Lung microvascular endothelial cell (primary cell): ENCODE measurements at regions not wholly inside any gene's neighbourhood (a gene's known extent, or its start where the extent isn't known, plus 50 kb on each side); places are given as distances from the start of the nearest gene placed in this dataset.
A peak's percentile ranks its signal among the peaks of the same experiment; 100 is the strongest.
"Not testable (repeated sequence)": the region's sequence is repeated elsewhere in the genome, so short reads cannot be mapped to it uniquely, and the experiment has no call there.

Experiments
- DNase-seq, 2 donors: peaks; one replicate each; pipeline versions ENCODE4 v3.0.0 to v3.0.0-alpha.2; 2010; ENCODE audit warnings: low read depth in 2 of 2

DNA sequence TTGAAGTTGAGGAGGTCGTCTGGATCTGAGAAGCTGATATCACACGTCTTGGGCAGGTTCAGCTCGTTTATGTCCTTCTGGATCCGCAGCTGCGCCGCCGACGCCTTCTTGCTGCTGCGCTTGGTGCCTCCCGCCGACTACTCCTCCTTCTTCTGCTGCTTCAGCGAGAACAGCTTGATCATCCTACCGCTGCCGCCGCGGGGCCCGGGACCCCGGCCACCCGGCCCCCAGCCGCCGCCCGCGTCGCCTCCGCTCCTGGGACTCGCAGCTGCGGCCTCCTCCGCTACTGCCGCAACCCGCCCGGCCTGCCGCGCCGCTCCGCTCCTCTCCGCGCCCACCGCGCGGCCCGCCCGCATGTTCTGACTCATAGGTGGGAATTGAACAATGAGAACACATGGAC, 1710.6 kb downstream of the TP53TG3F start:
- not testable (repeated sequence) for DNase-seq

DNA sequence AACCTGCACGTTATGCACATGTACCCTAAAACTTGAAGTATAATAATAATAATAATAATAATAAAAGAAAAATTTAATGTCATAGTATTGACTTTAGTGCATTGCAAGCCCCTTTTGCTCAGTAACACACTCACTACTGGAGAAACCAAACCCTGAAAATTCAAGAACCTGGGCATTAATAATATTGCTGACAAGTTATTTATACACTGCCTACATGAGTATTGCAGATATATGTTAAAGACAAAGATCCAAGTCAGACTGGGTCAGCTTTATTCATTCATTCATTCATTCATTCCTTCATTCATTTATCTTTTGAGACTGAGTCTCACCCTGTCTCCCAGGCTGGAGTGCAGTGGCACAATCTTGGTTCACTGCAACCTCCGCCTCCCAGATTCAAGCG, 1711.2 kb downstream of the TP53TG3F start:
- no peak for DNase-seq

DNA sequence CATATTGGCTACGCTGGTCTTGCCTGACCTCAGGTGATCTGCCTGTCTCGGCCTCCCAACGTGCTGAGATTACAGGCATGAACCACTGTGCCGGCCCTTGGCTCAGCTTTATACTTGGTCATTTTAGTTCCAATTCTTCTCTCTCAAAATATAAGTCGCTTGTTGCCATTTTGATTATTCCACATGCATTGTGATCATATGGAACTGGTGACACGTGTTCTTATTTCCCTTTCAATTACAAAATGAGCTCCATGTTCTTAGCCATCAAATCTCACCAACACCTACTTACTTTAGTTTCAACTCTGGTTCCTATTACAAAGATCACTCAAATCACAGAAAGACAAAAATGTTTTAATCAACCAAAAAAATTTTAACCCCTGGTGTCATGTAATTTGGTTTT, 1711.7 kb downstream of the TP53TG3F start:
- DNase-seq = no peak

DNA sequence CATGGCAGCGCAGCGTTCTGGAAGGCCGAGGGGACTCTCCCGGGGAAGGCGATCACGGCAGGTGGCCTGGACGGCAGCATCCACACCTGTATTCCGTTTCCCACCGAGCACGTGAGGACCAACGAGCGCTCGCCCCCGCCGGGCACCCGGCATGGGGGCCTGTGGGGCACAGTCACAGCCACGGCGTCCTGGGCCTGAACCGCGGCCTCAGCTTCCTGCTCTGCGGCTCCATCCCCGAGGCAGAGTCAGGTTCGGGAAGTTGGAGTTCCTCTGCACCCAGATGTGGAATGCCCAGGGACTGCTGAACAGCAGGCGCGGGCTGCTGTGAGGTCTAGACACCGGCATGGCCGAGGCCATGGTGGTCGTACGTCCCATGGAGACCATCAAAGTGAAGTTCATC, 1713.9 kb downstream of the TP53TG3F start:
- no peak for DNase-seq

DNA sequence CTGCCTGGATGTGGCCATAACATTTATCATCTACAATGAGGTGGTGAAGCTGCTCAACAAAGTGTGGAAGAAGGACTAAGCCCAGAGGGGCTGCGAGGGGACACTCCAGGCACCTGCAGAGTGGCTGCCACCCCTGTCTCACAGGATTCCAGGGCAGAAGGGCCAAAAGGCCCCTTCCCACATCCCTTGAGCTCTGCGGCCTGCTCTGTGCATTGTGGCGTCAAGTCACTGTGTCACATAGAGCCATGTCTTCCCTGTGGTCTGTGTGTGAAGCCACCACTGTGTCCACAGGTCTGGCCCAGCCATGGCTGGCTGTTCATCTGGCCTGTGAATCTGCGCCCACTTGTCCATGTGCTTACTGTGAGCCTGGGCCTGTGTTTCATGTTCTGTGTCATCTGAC, 1714.6 kb downstream of the TP53TG3F start:
- no peak for DNase-seq

DNA sequence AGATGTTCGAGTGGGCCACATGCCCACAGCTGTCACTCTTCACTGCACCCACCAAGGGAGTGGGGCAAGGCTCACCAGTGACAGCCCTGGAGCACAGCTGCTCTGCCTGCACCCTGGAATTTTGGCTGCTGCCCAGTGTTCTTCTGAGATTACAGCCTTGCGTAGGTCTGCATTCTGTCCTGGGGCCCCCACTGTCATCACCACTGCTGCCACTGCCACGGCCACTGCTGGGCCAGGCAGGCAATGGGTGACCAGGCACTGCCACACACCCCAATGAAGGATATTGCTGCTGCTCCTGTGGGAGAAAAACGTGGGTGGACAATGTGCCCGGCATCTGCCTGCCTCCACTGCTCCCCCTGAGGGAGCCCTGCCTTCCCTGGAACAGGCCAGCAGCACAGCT, 1717.0 kb downstream of the TP53TG3F start:
- DNase-seq = no peak

DNA sequence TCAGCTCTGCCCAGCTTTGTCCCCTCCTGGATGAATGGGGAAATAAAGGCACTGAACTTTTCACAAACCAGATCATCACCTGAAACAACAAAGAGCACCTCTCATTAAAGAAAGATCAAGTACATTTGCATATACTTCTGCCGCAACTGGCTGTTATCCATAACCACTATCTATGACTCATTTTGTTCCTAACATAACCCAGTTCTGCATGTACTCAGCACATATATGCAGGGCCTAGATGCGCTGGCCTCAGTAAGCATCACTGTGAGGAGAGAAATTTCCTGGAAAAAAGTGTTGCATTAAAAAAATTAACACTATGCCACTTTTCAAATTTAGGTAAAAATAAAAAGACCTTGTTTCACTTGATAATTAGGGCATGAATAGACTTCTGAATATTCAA, 1718.4 kb downstream of the TP53TG3F start:
- DNase-seq = no peak

DNA sequence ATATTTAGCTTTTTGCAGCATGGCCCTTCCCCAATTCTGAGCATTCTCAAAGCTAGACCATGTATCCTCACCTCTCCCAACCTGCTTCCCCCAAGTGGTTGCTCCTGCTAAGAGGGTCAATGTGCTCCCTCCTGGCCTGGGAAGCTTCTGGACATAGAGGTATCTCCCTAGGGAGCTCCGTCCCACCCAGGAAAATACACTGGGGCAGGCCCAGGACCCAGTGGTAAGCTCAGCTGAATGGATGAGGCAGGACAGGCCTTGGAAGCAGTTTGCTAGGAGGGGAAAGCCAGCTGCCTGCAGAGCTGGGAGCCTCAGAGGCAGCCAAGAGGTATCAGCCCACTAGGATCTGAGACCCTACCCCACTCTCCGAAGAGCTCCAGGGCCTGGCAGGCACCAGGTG, 1721.6 kb downstream of the TP53TG3F start:
- DNase-seq = no peak

DNA sequence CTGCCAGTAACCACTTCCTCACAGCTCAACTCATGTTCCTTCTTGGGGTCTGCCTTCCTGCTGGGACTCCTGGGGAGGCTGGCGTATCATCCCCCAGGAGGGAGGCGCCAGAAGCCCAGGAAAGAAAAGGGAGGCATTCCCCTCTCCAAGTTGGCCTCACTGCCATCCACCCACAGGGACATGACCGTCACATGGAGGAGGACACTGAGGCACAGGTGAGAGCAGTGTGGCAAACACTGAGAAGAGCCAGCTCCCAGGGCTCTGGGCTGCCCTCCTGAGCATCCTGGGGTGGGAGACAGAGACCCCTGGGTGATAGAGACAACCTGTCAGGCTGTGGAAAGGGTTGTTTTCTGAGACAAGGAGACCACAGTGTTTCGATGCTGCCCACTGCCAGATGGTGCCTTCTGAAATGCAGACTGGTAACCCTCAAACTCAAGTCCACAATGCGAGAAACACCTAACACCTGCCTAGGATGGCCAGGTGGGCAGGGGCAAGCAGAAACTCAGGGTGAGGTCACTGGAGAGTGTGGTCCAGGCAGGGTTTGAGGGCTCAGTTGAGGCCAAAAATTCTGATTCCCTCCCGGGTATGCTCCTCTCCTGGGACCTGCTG, 1722.1 kb downstream of the TP53TG3F start:
- DNase-seq = no peak

DNA sequence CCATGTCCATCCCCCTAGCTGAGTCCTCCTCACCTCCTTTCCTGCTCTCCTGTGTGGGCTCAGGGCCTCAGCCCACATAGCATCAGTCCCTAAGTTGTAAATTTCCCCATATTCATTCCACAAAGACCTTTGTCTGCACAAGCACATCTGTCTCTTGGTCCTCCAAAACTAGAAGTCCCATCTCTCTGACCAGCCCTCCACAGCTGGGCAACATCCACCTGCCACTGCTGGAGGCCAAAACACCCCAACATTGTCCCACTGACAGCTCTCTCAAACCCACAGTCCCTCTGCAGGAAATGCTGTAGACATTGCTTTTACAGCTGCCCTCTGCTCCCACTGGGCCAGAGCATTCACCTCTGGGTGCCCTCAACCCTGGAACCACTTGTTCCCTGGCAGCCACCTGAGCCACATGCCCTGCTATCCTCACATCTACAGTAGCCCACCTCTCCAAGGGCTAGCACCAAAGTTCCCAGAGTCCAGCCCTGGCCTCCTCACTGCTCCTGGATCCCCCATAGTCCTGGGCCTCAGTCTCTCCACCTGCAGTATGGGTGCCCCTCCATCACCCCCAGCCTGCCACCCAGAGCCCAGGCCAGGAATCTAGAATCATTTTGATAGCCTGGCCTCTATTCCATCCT, 1722.7 kb downstream of the TP53TG3F start:
- no peak for DNase-seq

DNA sequence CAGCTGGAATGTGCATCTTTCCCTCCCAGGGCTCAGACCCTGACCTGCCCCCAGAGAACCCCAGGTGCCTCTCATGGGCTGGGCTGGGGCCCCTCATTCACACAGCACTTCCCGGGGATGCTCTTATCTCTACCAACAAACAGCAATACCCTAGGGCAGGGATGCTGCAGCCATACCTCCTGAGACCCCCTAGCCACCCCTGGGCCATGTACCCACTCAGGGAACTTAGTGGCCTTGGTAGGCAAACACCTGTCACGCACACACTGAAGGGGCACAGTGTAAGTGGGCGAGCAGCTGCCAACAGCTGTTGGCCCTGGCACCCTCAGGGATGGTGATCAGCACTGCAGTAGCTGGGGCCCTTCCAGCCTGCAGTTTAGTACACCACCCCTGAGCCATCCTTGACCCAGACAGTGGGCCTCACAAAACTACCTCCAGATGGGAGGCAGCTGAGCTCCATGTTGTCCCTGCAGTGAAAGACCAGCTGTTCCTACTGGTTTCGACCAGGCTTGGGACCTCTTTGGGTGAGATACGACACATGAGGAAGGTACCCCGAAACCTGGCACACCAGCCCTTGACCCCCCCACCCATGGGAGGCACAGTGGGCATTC, 1723.6 kb downstream of the TP53TG3F start:
- no peak for DNase-seq

DNA sequence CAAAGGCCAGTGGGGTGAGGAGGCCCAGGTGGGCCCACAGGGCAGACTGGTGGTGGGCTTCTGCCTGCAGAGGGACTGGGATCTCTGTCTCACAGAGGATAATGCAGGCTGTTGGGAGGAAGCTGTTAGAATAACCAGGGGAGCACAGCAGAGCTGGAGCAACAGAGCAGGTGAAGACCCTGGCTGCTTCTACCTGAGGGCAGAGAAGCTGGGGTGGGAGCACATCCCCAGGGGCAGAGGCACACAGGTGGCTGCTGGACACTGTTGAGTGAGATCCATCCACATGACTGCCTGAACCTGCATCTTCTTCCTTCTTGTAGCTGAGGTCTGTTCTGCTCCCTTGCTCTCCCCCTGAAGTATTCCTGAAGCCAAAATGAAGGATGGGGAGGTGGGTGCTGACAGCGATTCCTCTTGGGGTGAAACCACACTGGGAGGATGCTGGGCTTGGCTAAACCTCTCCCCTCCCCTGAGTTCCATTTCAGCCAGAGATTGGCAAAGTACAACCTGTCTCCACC, 1725.0 kb downstream of the TP53TG3F start:
- no peak for DNase-seq

DNA sequence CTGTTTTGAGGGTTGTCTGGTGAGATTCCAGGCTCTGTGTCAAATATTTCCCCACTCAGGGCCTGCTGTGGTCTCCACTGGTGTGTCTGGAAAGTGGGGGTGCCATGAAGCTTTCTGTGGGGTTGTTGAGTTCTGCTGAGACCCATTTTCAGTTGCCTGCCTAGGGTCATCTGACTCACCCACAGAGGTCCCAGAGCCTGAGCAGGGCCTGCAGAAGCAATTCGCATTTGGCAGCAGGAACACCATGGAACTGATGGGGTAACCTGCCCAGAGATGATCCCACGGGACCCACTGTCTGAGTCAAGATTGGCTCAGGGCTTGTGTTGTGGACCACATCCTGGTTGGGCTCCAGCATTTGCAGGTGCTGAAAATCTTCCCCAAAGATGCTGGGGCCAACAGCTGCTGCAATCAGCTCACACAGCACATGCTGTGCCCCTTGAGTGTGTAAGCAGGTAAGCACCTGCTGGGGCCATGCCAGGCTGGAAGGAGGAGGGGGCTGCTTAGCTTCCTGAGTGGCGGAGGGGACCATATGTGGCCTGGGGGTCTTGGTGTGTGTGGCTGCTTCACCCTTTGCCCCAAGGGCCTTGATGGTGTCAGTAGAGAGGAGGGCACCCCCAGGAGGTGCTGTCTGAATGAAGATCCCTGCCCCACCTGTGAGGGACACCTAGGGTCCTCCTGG, 1726.1 kb downstream of the TP53TG3F start:
- DNase-seq = no peak

DNA sequence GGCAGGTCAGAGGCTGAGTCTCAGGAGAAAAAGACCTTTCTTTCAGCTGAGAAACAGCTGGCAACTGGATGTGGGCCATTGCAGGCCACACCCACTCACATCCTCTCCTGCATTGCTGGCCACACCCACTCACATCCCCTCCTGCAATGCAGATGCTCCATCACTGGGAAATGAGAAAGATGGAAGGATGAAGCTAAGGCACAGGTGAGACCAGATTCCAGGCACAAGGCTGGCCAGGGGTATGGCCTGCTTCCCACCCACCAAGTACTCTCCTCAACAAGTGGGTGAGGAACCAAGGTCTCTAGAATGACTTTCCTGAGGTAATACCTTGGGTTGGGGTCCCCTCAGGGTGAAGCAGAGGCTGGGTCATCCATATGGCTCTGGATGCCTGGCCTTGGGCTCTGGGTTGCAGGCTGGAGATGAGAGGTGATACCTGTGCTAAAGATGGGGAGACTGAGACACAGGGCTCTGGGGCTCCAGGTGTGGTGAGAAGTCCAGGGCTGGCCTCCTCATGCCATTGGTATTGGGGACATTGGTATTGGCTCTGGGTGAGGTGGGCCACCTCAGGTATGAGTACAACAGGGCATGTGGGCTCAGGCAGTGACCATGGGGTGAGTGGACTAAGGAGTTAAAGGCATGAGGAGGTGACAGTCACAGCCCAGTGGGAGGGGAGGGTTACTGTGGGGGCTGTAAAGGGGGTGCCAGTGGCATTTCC, 1726.8 kb downstream of the TP53TG3F start:
- no peak for DNase-seq

DNA sequence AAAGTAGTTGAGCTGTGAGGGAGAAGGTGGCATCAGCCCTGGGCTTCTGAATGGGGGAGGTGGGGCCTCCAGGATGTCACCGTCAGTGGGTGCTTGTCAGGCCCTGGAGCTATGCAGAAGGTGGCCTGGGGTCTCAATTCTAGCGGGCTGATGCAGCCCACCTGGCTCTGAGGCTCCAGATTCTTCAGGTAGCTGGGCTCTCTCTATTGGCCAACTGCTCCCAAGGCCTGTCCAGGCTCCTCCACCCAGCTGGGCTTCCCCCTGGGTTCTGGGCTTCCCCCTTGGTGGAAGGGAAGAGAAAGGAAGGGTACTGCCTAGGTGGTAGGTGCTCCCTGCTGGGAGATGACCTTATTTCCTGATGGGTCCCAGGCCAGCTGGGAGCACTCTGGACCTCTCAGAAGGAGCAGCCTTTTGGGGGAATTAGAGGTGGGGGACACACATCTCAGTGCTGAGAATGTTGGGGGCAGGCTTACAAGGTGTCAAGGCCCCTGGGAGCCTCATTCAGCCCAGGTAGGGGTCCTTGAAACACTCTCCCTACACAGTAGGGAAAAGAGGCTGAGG, 1728.3 kb downstream of the TP53TG3F start:
- DNase-seq = no peak

DNA sequence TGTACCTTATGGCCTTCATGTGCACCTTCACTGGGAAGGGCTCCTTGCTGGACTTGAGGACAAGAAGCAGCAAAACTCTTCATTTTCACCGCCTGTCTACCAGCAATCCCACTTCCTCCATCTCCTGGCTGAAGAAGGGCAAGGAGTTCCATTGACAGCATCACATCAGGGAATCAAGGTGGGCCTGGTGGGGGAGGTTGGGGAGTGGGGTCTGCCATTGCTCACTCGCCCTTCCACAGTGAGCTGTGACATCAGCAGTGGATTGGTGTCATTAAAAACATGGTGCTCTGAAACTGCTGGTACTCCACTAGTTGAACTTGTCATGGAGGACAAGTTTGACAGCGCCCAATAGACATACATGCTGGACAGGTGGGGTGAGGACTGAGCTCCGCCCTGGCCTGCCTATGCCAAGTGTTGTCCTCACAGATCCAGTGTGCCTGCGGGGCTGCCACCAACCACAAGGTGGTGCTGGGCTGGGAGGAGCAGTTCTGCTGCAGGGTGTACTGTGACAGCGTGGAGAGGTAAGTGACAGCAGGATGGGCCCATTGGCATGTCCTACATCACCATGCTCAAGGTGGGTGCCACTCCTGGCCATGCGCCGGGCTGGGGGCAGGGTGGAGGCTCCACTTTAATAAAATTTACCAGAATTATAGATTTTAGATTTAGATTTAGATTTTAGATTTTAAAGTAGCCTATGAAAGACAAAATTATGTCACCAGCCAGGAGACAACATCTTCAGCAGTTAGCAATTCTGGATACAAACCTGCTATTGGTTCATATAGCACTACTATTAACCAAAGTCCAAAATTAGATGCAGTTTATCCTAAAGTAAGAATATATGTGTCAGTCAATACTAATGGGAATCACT, 1729.1 kb downstream of the TP53TG3F start:
- peak in 1 of 2 donors; percentile 8 for DNase-seq

DNA sequence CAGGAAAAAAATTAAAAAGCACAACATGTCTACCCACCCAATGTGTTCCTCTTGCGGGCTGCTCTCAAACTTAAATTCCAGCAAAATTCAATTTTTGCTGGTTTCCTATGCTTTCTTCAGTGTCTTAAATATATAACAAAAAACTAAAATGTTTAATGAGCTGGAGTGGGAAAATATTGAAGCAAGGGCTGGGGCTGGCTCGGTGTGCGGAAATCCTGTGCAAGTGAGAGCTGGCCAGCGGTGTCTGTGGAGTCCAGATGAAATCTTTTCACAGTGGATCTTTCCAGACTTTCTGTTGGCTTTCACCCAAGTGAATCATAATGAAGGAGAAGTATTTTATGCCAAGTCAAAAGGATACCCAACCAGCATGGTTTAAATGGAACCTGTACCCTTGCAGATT, 1733.6 kb downstream of the TP53TG3F start:
- DNase-seq = no peak

DNA sequence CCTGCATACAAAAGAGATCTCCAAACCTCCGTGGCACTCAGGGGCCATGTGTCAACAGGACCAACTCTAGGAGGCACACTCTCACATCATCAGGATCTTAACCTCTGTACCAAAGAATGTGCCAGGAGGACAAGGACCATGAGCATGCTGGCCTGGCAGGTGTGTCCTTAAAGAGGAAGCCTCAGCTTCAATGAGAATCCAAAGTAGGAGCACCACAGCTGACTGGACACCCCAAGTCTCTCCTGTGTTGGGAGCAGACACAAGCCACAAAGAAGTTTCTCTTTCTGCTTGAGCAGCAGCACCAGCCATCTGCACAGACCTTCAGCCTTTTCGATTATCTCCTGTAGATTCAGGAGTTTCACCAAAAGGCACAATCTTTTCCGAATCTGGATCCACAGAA, 1734.5 kb downstream of the TP53TG3F start:
- DNase-seq = no peak

DNA sequence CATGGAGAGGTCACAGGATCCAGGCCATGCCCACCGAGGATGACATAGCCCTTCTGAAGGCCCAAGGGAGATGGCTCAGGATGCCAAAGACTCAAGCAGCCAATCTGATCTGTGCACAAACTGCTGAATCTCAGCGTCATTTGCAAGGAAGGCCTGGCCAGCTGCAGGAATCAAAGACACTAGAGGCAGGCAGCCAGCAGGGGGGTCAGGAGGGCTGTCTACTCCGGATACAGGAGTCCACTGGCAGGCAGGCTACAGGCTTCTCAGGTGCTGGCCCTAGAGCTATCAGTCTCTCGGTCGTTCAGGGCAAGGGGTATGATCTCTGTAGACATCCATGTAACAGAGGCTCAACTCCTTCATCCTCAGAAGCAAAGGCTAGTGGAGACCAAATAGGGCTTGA, 1735.3 kb downstream of the TP53TG3F start:
- DNase-seq = no peak

DNA sequence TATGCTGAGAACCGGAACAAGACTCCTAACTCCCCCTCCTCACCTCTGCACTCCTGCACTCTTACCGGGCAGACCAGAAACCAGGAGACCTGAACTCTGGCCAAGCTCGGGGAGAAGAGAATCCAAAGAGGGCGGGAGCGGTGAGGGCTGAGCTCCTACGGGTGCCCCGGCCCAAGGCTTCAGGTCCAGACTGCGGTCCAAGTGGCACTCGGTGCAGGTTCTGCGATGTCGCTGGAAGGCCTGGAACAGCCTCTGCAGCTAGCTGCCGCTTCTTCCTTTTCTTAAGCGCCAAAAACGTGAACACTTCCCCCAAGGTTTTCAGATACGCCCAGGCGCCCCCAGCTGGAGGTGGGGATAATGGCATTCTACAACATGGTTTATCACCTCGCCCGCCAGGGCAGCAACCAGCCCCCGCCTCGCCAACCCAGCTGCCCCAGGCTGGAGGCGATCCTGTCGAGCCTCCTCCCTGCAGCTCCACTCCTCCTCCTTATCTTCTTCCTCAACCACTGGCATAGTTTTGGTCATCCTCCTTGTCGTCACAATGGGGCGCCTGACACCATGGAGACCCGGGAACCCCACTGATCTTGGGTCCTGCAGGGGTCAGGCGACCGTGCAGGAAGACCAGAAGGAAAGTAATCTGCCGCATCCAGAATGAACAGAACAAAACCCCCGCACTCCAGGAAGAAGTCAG, 1735.9 kb downstream of the TP53TG3F start:
- DNase-seq = no peak
